K562 (cell line): ENCODE measurements at regions not wholly inside any gene's neighbourhood (a gene's known extent, or its start where the extent isn't known, plus 50 kb on each side); places are given as distances from the start of the nearest gene placed in this dataset.

Source experiments
- ATAC-seq: fragments of 200-7000 bp; cut with Tn5 transposase; 3 replicates; pipeline ENCODE4 v1.9.1; 2020; ENCODE audit warnings: moderate library complexity
- BruUV-seq: library from RNA; stranded (reverse); fragments of 400-500 nt; replicated peaks from 2 replicates; lab custom pipeline; 2021; lab: Mats Ljungman, UMichigan
- CTCF ChIA-PET: fragments of 300-600 bp; formaldehyde crosslinking; extraction: SDS; loops from one replicate; lab custom pipeline; 2021; ENCODE audit warnings: low intra/inter-chr PET ratio; lab: Yijun Ruan, JAX
- POLR2A ChIA-PET: fragments of 300-600, 350-650 bp; sonication (Branson Sonifier 250); formaldehyde crosslinking; extraction: SDS; loops from one replicate; lab custom pipeline; 2021; ENCODE audit warnings: antibody characterized with exemption, inconsistent platforms; lab: Yijun Ruan, JAX
- DNase-seq, 4 experiments: peaks; one replicate each; pipeline versions ENCODE4 v3.0.0 to v3.0.0-alpha.2; 2011 to 2018; ENCODE audit warnings: low spot score in 3 of 4, mixed read lengths in 3 of 4; ENCODE audit errors: extremely low read depth in 1 of 4
- FAIRE-seq: peaks from 2 replicates; lab custom pipeline; 2011; peaks lifted over from hg19 to GRCh38; lab: Jason Lieb, UNC
- H2AFZ ChIP-seq: 2 replicates; pipeline ENCODE4 v1.6.0; 2011; ENCODE audit warnings: low read depth, low read length, control low read depth, inconsistent platforms
- H3K27ac ChIP-seq: fragments of 200-600 bp; 3 replicates; pipeline ENCODE4 v1.8.0; 2011; ENCODE audit warnings: low read depth, mild to moderate bottlenecking, control low read depth, inconsistent platforms, low read length, moderate library complexity, mixed read lengths; ENCODE audit errors: extremely low read depth
- H3K27me3 ChIP-seq, 2 experiments: fragments of 300-600 bp in 1 of 2; 2 replicates in 1 of 2; 3 replicates in 1 of 2; pipeline versions ENCODE4 v1.6.0 to v1.8.0; 2011; ENCODE audit warnings: inconsistent platforms in 2 of 2, low read length in 2 of 2, mild to moderate bottlenecking in 1 of 2, mixed read lengths in 1 of 2, moderate library complexity in 1 of 2; ENCODE audit not compliant: control insufficient read depth in 2 of 2, insufficient read depth in 2 of 2
- H3K36me3 ChIP-seq: fragments of 300-600 bp; 3 replicates; pipeline ENCODE4 v1.8.0; 2011; ENCODE audit warnings: mild to moderate bottlenecking, low read length, inconsistent platforms; ENCODE audit not compliant: control insufficient read depth, insufficient read depth
- H3K4me1 ChIP-seq, 2 experiments: fragments of 200-600 bp in 1 of 2; replicated peaks in 1 of 2; 2 replicates in 1 of 2; 3 replicates in 1 of 2; pipeline versions ENCODE4 v1.5.1 to v1.8.0; 2011; ENCODE audit warnings: inconsistent platforms in 2 of 2, low read length in 2 of 2, mild to moderate bottlenecking in 1 of 2, mixed read lengths in 1 of 2, moderate library complexity in 1 of 2; ENCODE audit not compliant: control insufficient read depth in 2 of 2, insufficient read depth in 2 of 2
- H3K4me2 ChIP-seq: 2 replicates; pipeline ENCODE4 v1.6.1; 2011; ENCODE audit warnings: low read length, control low read depth, inconsistent platforms, mixed read lengths; ENCODE audit not compliant: insufficient read depth
- H3K4me3 ChIP-seq: fragments of 200-600 bp; sonication (generic), shearing (Covaris generic); 2 replicates; pipeline ENCODE4 v1.5.1; 2016; ENCODE audit warnings: control low read depth, inconsistent platforms
- H3K79me2 ChIP-seq: fragments of 200-600 bp; 3 replicates; pipeline ENCODE4 v1.8.0; 2011; ENCODE audit warnings: low read length, inconsistent platforms; ENCODE audit not compliant: control insufficient read depth, insufficient read depth
- H3K9ac ChIP-seq, 2 experiments: 2 replicates each; pipeline versions ENCODE4 v1.6.0 to v1.6.1; 2011; ENCODE audit warnings: low read depth in 2 of 2, low read length in 2 of 2, control low read depth in 1 of 2, inconsistent platforms in 1 of 2, mild to moderate bottlenecking in 1 of 2, mixed read lengths in 1 of 2; ENCODE audit not compliant: insufficient read depth in 1 of 2
- H3K9me1 ChIP-seq: one replicate; pipeline ENCODE4 v1.6.0; 2011; ENCODE audit warnings: inconsistent platforms, mild to moderate bottlenecking, low read length, moderate library complexity; ENCODE audit not compliant: control insufficient read depth, insufficient read depth
- H3K9me3 ChIP-seq: replicated peaks from 2 replicates; pipeline ENCODE4 v1.5.1; 2011; ENCODE audit warnings: low read depth, low read length, inconsistent platforms; ENCODE audit not compliant: control insufficient read depth, insufficient read depth
- H4K20me1 ChIP-seq: replicated peaks from 2 replicates; pipeline ENCODE4 v1.6.1; 2011; ENCODE audit warnings: low read length, inconsistent platforms, mixed read lengths; ENCODE audit not compliant: control insufficient read depth, insufficient read depth
- HSF4 ChIP-seq: fragments of 250-450 bp; sonication (Bioruptor Pico); IDR thresholded peaks from 2 replicates; pipeline ENCODE4 v2.1.2; 2022; ENCODE audit warnings: mild to moderate bottlenecking, moderate library complexity, borderline replicate concordance
- NFXL1 ChIP-seq: fragments of 450-650 bp; formaldehyde crosslinking; IDR thresholded peaks from 2 replicates; pipeline ENCODE4 v1.4.0; 2021; ENCODE audit warnings: mild to moderate bottlenecking
- PHTF2 ChIP-seq: fragments of 250-450 bp; sonication (Bioruptor Pico); IDR thresholded peaks from 2 replicates; pipeline ENCODE4 v1.5.0; 2021; ENCODE audit warnings: mild to moderate bottlenecking
- SRSF1 ChIP-seq: fragments of 200-400 bp; formaldehyde crosslinking; IDR thresholded peaks from 2 replicates; pipeline ENCODE4 v1.6.1; 2017; ENCODE audit warnings: mild to moderate bottlenecking, low read depth, low read length, moderate library complexity
- STAT5B ChIP-seq: fragments of 250-450 bp; sonication (Bioruptor Pico); IDR thresholded peaks from 2 replicates; pipeline ENCODE4 v1.8.0; 2021; ENCODE audit warnings: mild to moderate bottlenecking, inconsistent platforms
- WGBS: fragments of 100-300 bp; shearing (Covaris generic); methylation state at CpG from one replicate; pipeline ENCODE4 v1.1.6; 2016; ENCODE audit warnings: low coverage, mixed read lengths; ENCODE audit not compliant: insufficient coverage; ENCODE audit errors: missing lambda C conversion rate; 5-methylcytosine and 5-hydroxymethylcytosine counted together
- in situ Hi-C: fragments of 300-500 bp; cut with MboI; formaldehyde crosslinking; loops from 4 replicates; pipeline ENCODE4 v1.15.0; 2018; ENCODE audit warnings: inconsistent platforms, mixed read lengths
- intact Hi-C: fragments of 100-400 bp; cut with micrococcal nuclease; formaldehyde crosslinking; loops from 2 replicates; pipeline ENCODE4 v1.14.2; 2022
- TF ChIP-seq, protein P1 (sequence below): IDR thresholded peaks from 2 replicates; pipeline ENCODE4 v1.6.1; 2012; ENCODE audit warnings: low read depth, low read length, improper control_type of control experiment, borderline replicate concordance
- TF ChIP-seq, protein P2 (sequence below), 2 experiments: fragments of 450-650 bp; IDR thresholded peaks; 2 replicates each; pipeline ENCODE4 v1.6.1; 2016

DNA sequence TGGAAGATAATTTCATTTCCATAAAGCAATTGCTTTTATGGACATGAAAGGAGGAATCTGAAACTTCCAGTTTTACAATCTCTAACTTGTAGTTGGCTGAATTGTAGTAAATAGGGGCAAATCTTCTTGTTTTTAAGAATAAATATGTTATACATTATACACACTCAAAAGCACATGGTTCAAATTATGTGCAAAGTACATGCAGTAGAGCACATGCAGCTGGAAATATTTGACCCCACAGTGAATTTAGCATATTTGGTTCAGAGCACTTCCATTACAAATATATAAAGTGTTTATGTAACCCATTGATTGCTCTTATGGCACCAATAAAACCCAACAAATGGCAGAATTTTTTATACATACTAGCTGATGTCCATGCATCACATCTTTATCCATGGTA, 180.5 kb downstream of the IRS2 start (continued):
- TF ChIP-seq, protein P1, sequence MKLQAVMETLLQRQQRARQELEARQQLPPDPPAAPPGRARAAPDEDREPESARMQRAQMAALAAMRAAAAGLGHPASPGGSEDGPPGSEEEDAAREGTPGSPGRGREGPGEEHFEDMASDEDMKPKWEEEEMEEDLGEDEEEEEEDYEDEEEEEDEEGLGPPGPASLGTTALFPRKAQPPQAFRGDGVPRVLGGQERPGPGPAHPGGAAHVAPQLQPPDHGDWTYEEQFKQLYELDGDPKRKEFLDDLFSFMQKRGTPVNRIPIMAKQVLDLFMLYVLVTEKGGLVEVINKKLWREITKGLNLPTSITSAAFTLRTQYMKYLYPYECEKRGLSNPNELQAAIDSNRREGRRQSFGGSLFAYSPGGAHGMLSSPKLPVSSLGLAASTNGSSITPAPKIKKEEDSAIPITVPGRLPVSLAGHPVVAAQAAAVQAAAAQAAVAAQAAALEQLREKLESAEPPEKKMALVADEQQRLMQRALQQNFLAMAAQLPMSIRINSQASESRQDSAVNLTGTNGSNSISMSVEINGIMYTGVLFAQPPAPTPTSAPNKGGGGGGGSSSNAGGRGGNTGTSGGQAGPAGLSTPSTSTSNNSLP: no peak

DNA sequence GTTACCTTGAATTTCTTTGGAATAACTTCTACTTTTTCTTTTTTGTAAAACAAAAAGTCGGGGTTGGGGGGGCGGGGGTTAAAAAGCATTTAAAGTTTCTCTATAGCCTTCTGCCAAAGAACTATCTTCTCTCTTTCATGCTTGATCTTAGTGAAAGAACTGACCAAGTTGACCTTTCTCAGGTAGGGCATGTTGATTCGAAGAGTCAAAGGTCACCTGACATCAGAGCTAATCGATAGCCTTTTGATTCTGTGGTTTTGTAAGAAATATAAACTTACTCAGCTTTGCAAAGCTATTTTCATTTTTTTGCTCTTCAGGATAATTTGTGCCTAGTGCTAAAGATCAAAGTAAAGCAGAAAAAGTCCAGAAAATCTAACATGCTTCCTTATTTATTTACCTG, 181.5 kb downstream of the IRS2 start:
- Histone ChIP-seq H3K4me3 (no peak overlapping the region), H3K9me3 (no peaks in the 10 kb centered on the region), H2AFZ (no peak overlapping the region), H3K9ac (no peak overlapping the region), H3K9me1 (no peaks in the 10 kb centered on the region), H3K27ac (no peak overlapping the region), H4K20me1 (no peaks in the 10 kb centered on the region), H3K4me2 (no peak overlapping the region), H3K79me2 (no peaks in the 10 kb centered on the region), H3K27me3 (no peaks in the 10 kb centered on the region), H3K36me3 (no peaks in the 10 kb centered on the region), H3K4me1 (no peaks in the 10 kb centered on the region)
- DNase-seq (no peak), ATAC-seq (no peak), FAIRE-seq (no peak)
- ChIA-PET POLR2A (interaction anchor here (0.5 kb wide), 1 partner anchor 75 kb away, joined by 3 read pairs; no protein-coding TSS in a partner anchor), CTCF (no interaction called here)
- TF ChIP-seq, protein P2, sequence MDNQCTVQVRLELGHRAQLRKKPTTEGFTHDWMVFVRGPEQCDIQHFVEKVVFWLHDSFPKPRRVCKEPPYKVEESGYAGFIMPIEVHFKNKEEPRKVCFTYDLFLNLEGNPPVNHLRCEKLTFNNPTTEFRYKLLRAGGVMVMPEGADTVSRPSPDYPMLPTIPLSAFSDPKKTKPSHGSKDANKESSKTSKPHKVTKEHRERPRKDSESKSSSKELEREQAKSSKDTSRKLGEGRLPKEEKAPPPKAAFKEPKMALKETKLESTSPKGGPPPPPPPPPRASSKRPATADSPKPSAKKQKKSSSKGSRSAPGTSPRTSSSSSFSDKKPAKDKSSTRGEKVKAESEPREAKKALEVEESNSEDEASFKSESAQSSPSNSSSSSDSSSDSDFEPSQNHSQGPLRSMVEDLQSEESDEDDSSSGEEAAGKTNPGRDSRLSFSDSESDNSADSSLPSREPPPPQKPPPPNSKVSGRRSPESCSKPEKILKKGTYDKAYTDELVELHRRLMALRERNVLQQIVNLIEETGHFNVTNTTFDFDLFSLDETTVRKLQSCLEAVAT (IDR thresholded peaks at IDR 0.05): no peak
- TF ChIP-seq STAT5B (CRISPR knock-in tag) (no peak), SRSF1 (no peak), PHTF2 (no peak), NFXL1 (CRISPR knock-in tag) (no peak), HSF4 (no peak)
- intact Hi-C loops: no loop called here
- in situ Hi-C loops: no loop called here
- BruUV-seq: no TSS peak
- 0% methylated on average over 4 of the region's 4 CpGs for WGBS
